MCF 10A (cell line): ENCODE measurements at regions not wholly inside any gene's neighbourhood (a gene's known extent, or its start where the extent isn't known, plus 50 kb on each side); places are given as distances from the start of the nearest gene placed in this dataset.
"Not testable (repeated sequence)": the region's sequence is repeated elsewhere in the genome, so short reads cannot be mapped to it uniquely, and the experiment has no call there.

Experiments used
- BruUV-seq: library from RNA; stranded (reverse); fragments of 400-500 nt; replicated peaks from 2 replicates; lab custom pipeline; 2021; lab: Mats Ljungman, UMichigan
- CTCF ChIA-PET: fragments of 300-600 bp; sonication (Branson Sonifier 250); formaldehyde crosslinking; extraction: SDS; loops from one replicate; lab custom pipeline; 2021; ENCODE audit warnings: antibody characterized with exemption, inconsistent platforms; lab: Yijun Ruan, JAX
- POLR2A ChIA-PET: fragments of 300-600, 350-650 bp; sonication (Branson Sonifier 250); formaldehyde crosslinking; extraction: SDS; loops from one replicate; lab custom pipeline; 2020; ENCODE audit warnings: antibody characterized with exemption, inconsistent platforms; lab: Yijun Ruan, JAX
- DNase-seq: peaks from one replicate; pipeline ENCODE4 v3.0.0-alpha.2; 2018; ENCODE audit not compliant: unreplicated experiment
- H3K27ac Mint-ChIP-seq: one replicate; pipeline ENCODE4 v1.8.0; 2022; ENCODE audit warnings: mild to moderate bottlenecking, low read depth, mixed read lengths; ENCODE audit not compliant: unreplicated experiment
- H3K27me3 Mint-ChIP-seq: one replicate; pipeline ENCODE4 v1.8.0; 2022; ENCODE audit warnings: mixed read lengths; ENCODE audit not compliant: insufficient read depth, unreplicated experiment
- H3K36me3 Mint-ChIP-seq: one replicate; pipeline ENCODE4 v1.8.0; 2022; ENCODE audit warnings: mild to moderate bottlenecking, moderate library complexity, mixed read lengths; ENCODE audit not compliant: insufficient read depth, unreplicated experiment
- H3K4me1 Mint-ChIP-seq: one replicate; pipeline ENCODE4 v1.8.0; 2022; ENCODE audit warnings: mixed read lengths; ENCODE audit not compliant: insufficient read depth, unreplicated experiment
- H3K4me3 Mint-ChIP-seq: one replicate; pipeline ENCODE4 v1.8.0; 2022; ENCODE audit warnings: mild to moderate bottlenecking, moderate library complexity, mixed read lengths; ENCODE audit not compliant: unreplicated experiment
- H3K9me3 Mint-ChIP-seq: one replicate; pipeline ENCODE4 v1.8.0; 2022; ENCODE audit warnings: mixed read lengths; ENCODE audit not compliant: unreplicated experiment
- CTCF ChIP-seq: fragments of 200-600 bp; IDR thresholded peaks from one replicate; pipeline ENCODE4 v1.8.0; 2022; ENCODE audit warnings: antibody characterized with exemption, mild to moderate bottlenecking; ENCODE audit not compliant: unreplicated experiment
- intact Hi-C: fragments of 100-400 bp; cut with micrococcal nuclease; formaldehyde crosslinking; loops from 2 replicates; pipeline ENCODE4 v1.14.1; 2022

DNA sequence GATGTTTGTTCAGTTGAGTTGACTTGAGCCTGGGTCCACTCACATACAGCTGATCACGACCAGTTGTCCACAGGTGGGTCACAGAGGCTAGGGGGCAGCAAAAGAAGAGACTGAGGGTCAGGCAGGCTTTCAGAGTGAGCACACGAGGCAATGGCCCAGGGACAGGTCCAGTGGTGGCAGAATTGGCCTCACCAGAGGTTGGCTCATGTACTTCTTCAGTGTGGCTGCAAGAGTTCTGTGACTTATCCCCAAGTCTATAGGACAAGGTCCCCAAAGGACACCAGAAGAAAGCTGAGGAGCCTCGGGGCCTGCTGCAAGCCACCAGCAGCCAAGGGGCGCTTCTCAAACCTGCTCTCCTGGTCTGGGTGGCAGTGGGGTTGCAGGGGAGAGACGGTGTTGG lies 219.8 kb downstream of the TFCP2L1 start:
- no TSS peak for BruUV-seq
- CTCF ChIA-PET, result interaction anchor here (0.6 to 2.3 kb wide), 4 partner anchors 16 to 369 kb away, joined by 3 to 13 read pairs (median 10); no protein-coding TSS in a partner anchor
- peaks cover 45% of the 10 kb centered on the region for H3K27me3 Mint-ChIP-seq

GRCh38 chr2:121066526-121066925 lies 218.5 kb downstream of the TFCP2L1 start:
- H3K27ac Mint-ChIP-seq, result no peak overlapping the region
- H3K27me3 Mint-ChIP-seq, result peaks cover 45% of the 10 kb centered on the region

More for the DNA sequence above, 219.8 kb downstream of the TFCP2L1 start:
- POLR2A ChIA-PET, result no interaction called here
- H3K9me3 Mint-ChIP-seq, result no peaks in the 10 kb centered on the region
- intact Hi-C loops, result no loop called here
- H3K36me3 Mint-ChIP-seq, result no peaks in the 10 kb centered on the region
- no peak overlapping the region for H3K27ac Mint-ChIP-seq
- no peak overlapping the region for H3K4me3 Mint-ChIP-seq
- no peak for TF ChIP-seq CTCF
- DNase-seq, result no peak
- H3K4me1 Mint-ChIP-seq, result no peaks in the 10 kb centered on the region

GRCh38 chr2:121068851-121069250 lies 216.2 kb downstream of the TFCP2L1 start:
- intact Hi-C loops, result no loop called here
- ChIA-PET CTCF (interaction anchor here (1.0 to 6.0 kb wide), 4 partner anchors 8 to 375 kb away, joined by 3 to 129 read pairs (median 6); no protein-coding TSS in a partner anchor), POLR2A (no interaction called here)
- no peak overlapping the region for H3K4me3 Mint-ChIP-seq
- H3K27me3 Mint-ChIP-seq, result peaks cover 25% of the 10 kb centered on the region
- no TSS peak for BruUV-seq
- no peaks in the 10 kb centered on the region for H3K4me1 Mint-ChIP-seq
- no peaks in the 10 kb centered on the region for H3K36me3 Mint-ChIP-seq
- no peak for DNase-seq
- H3K27ac Mint-ChIP-seq, result no peak overlapping the region
- no peak for TF ChIP-seq CTCF
- H3K9me3 Mint-ChIP-seq, result no peaks in the 10 kb centered on the region

More at GRCh38 chr2:121066526-121066925, 218.5 kb downstream of the TFCP2L1 start:
- Mint-ChIP-seq H3K4me3 (no peak overlapping the region), H3K9me3 (no peaks in the 10 kb centered on the region), H3K4me1 (no peaks in the 10 kb centered on the region), H3K36me3 (no peaks in the 10 kb centered on the region)
- BruUV-seq, result no TSS peak
- intact Hi-C loops, result no loop called here
- no peak for DNase-seq
- CTCF ChIA-PET, result interaction anchor here (1.3 kb wide), 1 partner anchor 371 kb away, joined by 9 read pairs; no protein-coding TSS in a partner anchor
- no peak for TF ChIP-seq CTCF
- POLR2A ChIA-PET, result no interaction called here

- no peaks in the 10 kb centered on the region for H3K4me1 Mint-ChIP-seq
- intact Hi-C loops, result no loop called here
- H3K27ac Mint-ChIP-seq, result no peak overlapping the region
- TF ChIP-seq CTCF, result no peak
- BruUV-seq, result no TSS peak
- no peaks in the 10 kb centered on the region for H3K9me3 Mint-ChIP-seq
- DNase-seq, result no peak
- CTCF ChIA-PET, result interaction anchor here (0.7 to 6.0 kb wide), 7 partner anchors 9 to 376 kb away, joined by 3 to 129 read pairs (median 5); partner anchors contain the start of gene GLI2
- POLR2A ChIA-PET, result no interaction called here
- H3K27me3 Mint-ChIP-seq, result peaks cover 18% of the 10 kb centered on the region
- H3K4me3 Mint-ChIP-seq, result no peak overlapping the region
- H3K36me3 Mint-ChIP-seq, result no peaks in the 10 kb centered on the region
These were observed 215.5 kb downstream of the TFCP2L1 start for GRCh38 chr2:121069434-121069969.

DNA sequence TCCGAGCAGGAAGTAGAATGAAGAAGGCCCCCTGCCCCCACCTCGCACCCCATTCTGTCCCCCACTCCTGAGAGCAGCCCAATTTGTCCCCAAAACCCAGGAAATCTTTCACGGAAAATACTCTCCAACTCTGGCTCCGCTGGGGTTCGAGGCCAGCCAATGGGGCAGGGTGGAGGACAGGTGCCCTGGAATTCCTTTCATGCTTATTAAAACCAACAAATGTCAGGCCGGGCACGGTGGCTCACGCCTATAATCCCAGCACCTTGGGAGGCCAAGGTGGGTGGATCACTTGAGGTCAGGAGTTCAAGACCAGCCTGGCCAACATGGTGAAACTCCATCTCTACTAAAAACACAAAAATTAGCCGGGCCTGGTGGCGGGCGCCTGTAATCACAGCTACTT lies 214.9 kb downstream of the TFCP2L1 start:
- CTCF ChIA-PET, result interaction anchor here (0.5 to 6.0 kb wide), 22 partner anchors 10 to 1052 kb away, joined by 3 to 129 read pairs (median 4); partner anchors contain the start of gene GLI2
- H3K27ac Mint-ChIP-seq, H3K4me1 Mint-ChIP-seq, H3K9me3 Mint-ChIP-seq, POLR2A ChIA-PET, BruUV-seq, H3K4me3 Mint-ChIP-seq, H3K36me3 Mint-ChIP-seq, DNase-seq: not testable (repeated sequence)
- peaks cover 13% of the 10 kb centered on the region for H3K27me3 Mint-ChIP-seq
- intact Hi-C loops, result loop anchor here (2.0 to 10.0 kb wide), 2 partner anchors 335 to 835 kb away; partner anchors contain the start of gene GLI2
